Stimulated activated naive B cell treated with anti-CD40 and anti-IgM and Interleukin-4, amounts not matched to agents 10 μg/mL and 1 μg/mL and 100 μg/mL, for 72 hours (primary cell): ENCODE measurements at regions not wholly inside any gene's neighbourhood (a gene's known extent, or its start where the extent isn't known, plus 50 kb on each side); places are given as distances from the start of the nearest gene placed in this dataset.

Source experiments
- ATAC-seq, 2 donors: fragments of 150-1000 bp; cut with Tn5 transposase; replicated peaks; 2 replicates each; pipeline ENCODE4 v1.10.0; 2021; ENCODE audit warnings: moderate library complexity in 1 of 2
- DNase-seq: peaks from one replicate; pipeline ENCODE4 v3.0.0; 2021
- H3K27ac Mint-ChIP-seq: one replicate; pipeline ENCODE4 v1.8.0; 2022; ENCODE audit warnings: mild to moderate bottlenecking, mixed read lengths
- H3K27me3 Mint-ChIP-seq, 2 donors: one replicate each; pipeline ENCODE4 v1.8.0; 2022; ENCODE audit warnings: mixed read lengths in 2 of 2
- H3K36me3 Mint-ChIP-seq, 2 donors: one replicate each; pipeline ENCODE4 v1.8.0; 2022; ENCODE audit warnings: mixed read lengths in 2 of 2, mild to moderate bottlenecking in 1 of 2
- H3K4me1 Mint-ChIP-seq, 2 donors: one replicate each; pipeline ENCODE4 v1.8.0; 2022; ENCODE audit warnings: mixed read lengths in 2 of 2, mild to moderate bottlenecking in 1 of 2
- H3K4me3 Mint-ChIP-seq, 2 donors: one replicate each; pipeline ENCODE4 v1.8.0; 2022; ENCODE audit warnings: mild to moderate bottlenecking in 2 of 2, mixed read lengths in 2 of 2, moderate library complexity in 1 of 2
- H3K9me3 Mint-ChIP-seq, 2 donors: one replicate each; pipeline ENCODE4 v1.8.0; 2022; ENCODE audit warnings: mixed read lengths in 2 of 2, mild to moderate bottlenecking in 1 of 2

- Mint-ChIP-seq H3K4me1 (no peaks in the 10 kb centered on the region), H3K27me3 (no peaks in the 10 kb centered on the region), H3K4me3 (no peak overlapping the region), H3K36me3 (no peaks in the 10 kb centered on the region), H3K27ac (no peak overlapping the region), H3K9me3 (peaks cover 5 to 6% of the 10 kb centered on the region in 2 donors)
- ATAC-seq (peak in 1 of 2 donors; percentile 34), DNase-seq (no peak)
Measured at GRCh38 chr13:75929076-75929475, 292.9 kb downstream of the LMO7 start.

DNA sequence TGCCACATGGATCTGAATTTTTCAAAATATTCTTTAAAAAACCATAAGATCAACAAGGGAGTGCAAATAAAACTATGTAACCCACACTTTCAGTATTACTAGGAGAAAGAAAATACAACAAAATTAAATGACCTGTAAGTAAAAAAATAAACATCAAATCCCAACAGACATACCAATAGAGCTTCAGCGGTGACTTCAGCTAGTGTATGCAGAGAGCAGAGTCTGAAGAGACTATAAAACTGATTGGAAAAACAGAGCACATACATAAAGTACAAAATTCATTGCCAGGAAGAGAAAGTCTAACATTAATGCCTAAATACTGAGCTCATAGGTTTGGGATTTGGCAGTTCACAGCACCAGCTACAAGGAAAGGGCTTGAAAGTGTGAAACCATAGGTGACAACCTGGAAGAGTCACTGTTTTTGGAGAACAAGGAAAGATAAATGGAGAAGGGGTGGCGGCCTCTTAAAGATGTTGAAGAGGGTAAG lies 291.1 kb downstream of the LMO7 start:
- Mint-ChIP-seq H3K27ac (no peak overlapping the region), H3K9me3 (peaks cover 5 to 6% of the 10 kb centered on the region in 2 donors), H3K4me1 (no peaks in the 10 kb centered on the region), H3K36me3 (no peaks in the 10 kb centered on the region), H3K27me3 (no peaks in the 10 kb centered on the region), H3K4me3 (no peak overlapping the region)
- DNase-seq: no peak
- no peak for ATAC-seq

DNA sequence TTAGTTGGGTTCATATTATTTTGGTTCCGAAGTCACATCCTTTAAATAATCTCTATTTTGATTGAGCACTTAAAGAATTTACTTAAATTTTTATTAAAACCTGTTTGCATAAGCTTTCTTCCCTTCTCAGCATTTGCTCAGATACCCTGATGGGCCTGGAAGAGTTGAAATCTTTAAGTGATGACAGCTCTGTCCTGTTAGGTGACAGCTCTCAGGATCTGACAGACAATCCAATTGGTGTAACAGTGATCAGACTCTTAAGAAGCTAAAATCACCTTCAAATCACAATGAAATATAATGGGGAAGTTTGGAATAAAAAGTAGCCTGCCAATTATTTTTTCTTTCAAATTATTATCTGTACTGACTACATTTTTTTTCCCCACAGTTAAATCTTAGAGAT lies 284.4 kb downstream of the LMO7 start:
- peaks cover 0 to 3% of the 10 kb centered on the region in 2 donors for H3K9me3 Mint-ChIP-seq
- H3K4me1 Mint-ChIP-seq: no peaks in the 10 kb centered on the region
- no peaks in the 10 kb centered on the region for H3K36me3 Mint-ChIP-seq
- H3K27me3 Mint-ChIP-seq: no peaks in the 10 kb centered on the region
- H3K4me3 Mint-ChIP-seq: no peak overlapping the region
- DNase-seq (no peak), ATAC-seq (no peak)
- no peak overlapping the region for H3K27ac Mint-ChIP-seq

- Mint-ChIP-seq H3K36me3 (no peaks in the 10 kb centered on the region), H3K9me3 (peaks cover 0 to 3% of the 10 kb centered on the region in 2 donors), H3K27me3 (no peaks in the 10 kb centered on the region), H3K4me3 (no peak overlapping the region), H3K27ac (no peak overlapping the region), H3K4me1 (no peaks in the 10 kb centered on the region)
- ATAC-seq (no peak), DNase-seq (no peak)
Measured at GRCh38 chr13:75919660-75920199, 283.6 kb downstream of the LMO7 start.

DNA sequence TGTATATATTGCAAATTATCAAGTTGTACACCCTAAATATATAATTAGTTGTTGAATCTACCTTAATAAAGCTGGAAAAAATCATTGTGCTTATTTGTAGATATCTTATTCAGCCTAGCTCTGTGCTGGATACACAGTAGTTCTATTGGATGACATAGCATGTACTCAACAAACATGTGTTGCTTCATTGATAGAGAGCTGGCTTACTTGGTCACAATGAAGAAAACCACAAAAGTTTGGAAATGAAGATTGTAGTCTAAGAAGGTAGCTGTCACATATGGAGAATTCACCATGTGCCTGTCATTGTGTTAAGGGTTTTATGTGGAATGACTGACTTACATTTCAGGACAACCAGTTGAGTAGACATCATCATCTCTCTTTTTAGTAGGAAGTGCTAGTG lies 278.9 kb downstream of the LMO7 start:
- Mint-ChIP-seq H3K4me3 (no peak overlapping the region), H3K4me1 (no peaks in the 10 kb centered on the region), H3K36me3 (no peaks in the 10 kb centered on the region), H3K9me3 (peaks cover 0 to 3% of the 10 kb centered on the region in 2 donors), H3K27ac (no peak overlapping the region), H3K27me3 (no peaks in the 10 kb centered on the region)
- no peak for ATAC-seq
- DNase-seq: no peak

DNA sequence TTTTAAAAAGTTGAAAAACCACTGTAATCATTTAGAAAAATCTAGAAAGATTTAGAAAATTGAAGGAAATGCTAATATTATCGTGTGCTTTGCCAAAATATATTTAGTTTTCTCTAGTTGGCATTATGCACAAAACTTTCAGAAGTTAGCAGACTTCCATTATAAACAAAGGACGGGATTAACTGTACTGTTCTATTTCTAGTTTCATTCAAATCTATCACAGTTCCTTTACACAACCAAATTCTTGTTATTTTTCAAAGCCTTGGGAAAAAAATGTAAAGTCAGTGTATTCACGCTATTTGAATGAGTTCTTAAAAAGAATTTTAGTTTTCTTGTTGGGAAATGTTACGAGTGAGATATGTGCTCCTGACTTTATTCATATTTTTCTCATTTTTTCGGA lies 277.8 kb downstream of the LMO7 start:
- H3K27ac Mint-ChIP-seq: no peak overlapping the region
- no peak for ATAC-seq
- no peaks in the 10 kb centered on the region for H3K9me3 Mint-ChIP-seq
- DNase-seq: no peak
- no peak overlapping the region for H3K4me3 Mint-ChIP-seq
- no peaks in the 10 kb centered on the region for H3K27me3 Mint-ChIP-seq
- H3K36me3 Mint-ChIP-seq: no peaks in the 10 kb centered on the region
- no peaks in the 10 kb centered on the region for H3K4me1 Mint-ChIP-seq

- H3K9me3 Mint-ChIP-seq: no peaks in the 10 kb centered on the region
- ATAC-seq: no peak
- H3K27me3 Mint-ChIP-seq: no peaks in the 10 kb centered on the region
- no peak overlapping the region for H3K4me3 Mint-ChIP-seq
- no peaks in the 10 kb centered on the region for H3K36me3 Mint-ChIP-seq
- H3K4me1 Mint-ChIP-seq: no peaks in the 10 kb centered on the region
- H3K27ac Mint-ChIP-seq: no peak overlapping the region
- DNase-seq: no peak
Measured at GRCh38 chr13:75910591-75910990, 274.5 kb downstream of the LMO7 start.
